Thyroid gland (tissue), 4 donors: ENCODE measurements at regions not wholly inside any gene's neighbourhood (a gene's known extent, or its start where the extent isn't known, plus 50 kb on each side); places are given as distances from the start of the nearest gene placed in this dataset.

Experiments used
- CTCF ChIP-seq, 6 experiments: fragments of 200-600 bp in 3 of 6; fragments of 450-650 bp in 3 of 6; sonication (generic) in 3 of 6; IDR thresholded peaks; one replicate each; pipeline ENCODE4 v1.5.1; 2016 to 2019; ENCODE audit warnings: antibody characterized with exemption in 6 of 6, mild to moderate bottlenecking in 2 of 6, inconsistent platforms in 1 of 6, moderate library complexity in 1 of 6
- POLR2A ChIP-seq, 2 donors: fragments of 450-650 bp; IDR thresholded peaks; one replicate each; pipeline ENCODE4 v1.6.1; 2017; ENCODE audit warnings: antibody characterized with exemption in 2 of 2, mild to moderate bottlenecking in 2 of 2, moderate library complexity in 1 of 2

- TF ChIP-seq CTCF (IDR thresholded peaks at IDR 0.05) (no peak), POLR2A (IDR thresholded peaks at IDR 0.05) (no peak)
Observed at GRCh38 chr13:79786176-79786575, 305.2 kb downstream of the NDFIP2 start.
